Esophagus squamous epithelium (tissue), 5 donors: ENCODE measurements at regions not wholly inside any gene's neighbourhood (a gene's known extent, or its start where the extent isn't known, plus 50 kb on each side); places are given as distances from the start of the nearest gene placed in this dataset.
"Not testable (repeated sequence)": the region's sequence is repeated elsewhere in the genome, so short reads cannot be mapped to it uniquely, and the experiment has no call there.

Experiments used
- DNase-seq: peaks from one replicate; lab custom pipeline; 2025; lab: John Stamatoyannopoulos, UW
- H3K27ac ChIP-seq, 4 donors: fragments of 200-600 bp; sonication (generic); one replicate each; pipeline ENCODE4 v1.5.1; 2016 to 2019; ENCODE audit warnings: mild to moderate bottlenecking in 1 of 4
- H3K27me3 ChIP-seq, 4 donors: fragments of 200-600 bp; sonication (generic); 1 replicate in 3 of 4; 2 replicates in 1 of 4; pipeline versions ENCODE4 v1.5.1 to v1.6.0; 2017 to 2021; ENCODE audit warnings: antibody characterized with exemption in 1 of 4
- H3K36me3 ChIP-seq, 3 donors: fragments of 200-600 bp; sonication (generic); one replicate each; pipeline ENCODE4 v1.5.1; 2016 to 2019
- H3K4me1 ChIP-seq, 3 donors: fragments of 200-600 bp; sonication (generic); one replicate each; pipeline ENCODE4 v1.5.1; 2017 to 2019
- H3K4me3 ChIP-seq, 4 donors: fragments of 200-600 bp; sonication (generic); 1 replicate in 3 of 4; 2 replicates in 1 of 4; pipeline ENCODE4 v1.5.1; 2016 to 2019; ENCODE audit warnings: mild to moderate bottlenecking in 2 of 4, moderate library complexity in 1 of 4
- H3K9me3 ChIP-seq, 3 donors: fragments of 200-600 bp; sonication (generic); one replicate each; pipeline ENCODE4 v1.5.1; 2016 to 2019
- CTCF ChIP-seq, 6 experiments: fragments of 450-650 bp in 4 of 6; fragments of 200-600 bp in 2 of 6; sonication (generic) in 2 of 6; IDR thresholded peaks; one replicate each; pipeline ENCODE4 v1.5.1; 2016 to 2019; ENCODE audit warnings: antibody characterized with exemption in 6 of 6, mild to moderate bottlenecking in 4 of 6, moderate library complexity in 4 of 6
- POLR2A ChIP-seq, 4 donors: fragments of 450-650 bp; IDR thresholded peaks; one replicate each; pipeline ENCODE4 v1.6.1; 2017; ENCODE audit warnings: antibody characterized with exemption in 4 of 4, mild to moderate bottlenecking in 4 of 4, moderate library complexity in 3 of 4
- WGBS, 2 donors: methylation state at CpG; one replicate each; pipeline ENCODE4 v1.1.5; 2018; 5-methylcytosine and 5-hydroxymethylcytosine counted together
- intact Hi-C: fragments of 100-400 bp; cut with DNase I; formaldehyde crosslinking; loops from one replicate; pipeline ENCODE4 v1.15.0; 2022
- donor health status: DM: yes; HTN: yes; CAD: no.

GRCh38 chr4:64737026-64737853 is 328.0 kb upstream of the TECRL start:
- H3K9me3 ChIP-seq: no peaks in the 10 kb centered on the region
- H3K4me1 ChIP-seq: no peaks in the 10 kb centered on the region
- DNase-seq: no peak
- H3K27me3 ChIP-seq: no peaks in the 10 kb centered on the region
- H3K27ac ChIP-seq: no peak overlapping the region
- H3K36me3 ChIP-seq: no peaks in the 10 kb centered on the region
- no peak for TF ChIP-seq CTCF (IDR thresholded peaks at IDR 0.05)
- TF ChIP-seq POLR2A (IDR thresholded peaks at IDR 0.05): no peak
- intact Hi-C loops: no loop called here
- no peak overlapping the region for H3K4me3 ChIP-seq
- 60 to 78% methylated on average over 2 of the region's 2 CpGs for WGBS, 2 donors

GRCh38 chr4:64729561-64729960 is 320.3 kb upstream of the TECRL start:
- 14 to 43% methylated on average over 4 of the region's 4 CpGs for WGBS, 2 donors

DNA sequence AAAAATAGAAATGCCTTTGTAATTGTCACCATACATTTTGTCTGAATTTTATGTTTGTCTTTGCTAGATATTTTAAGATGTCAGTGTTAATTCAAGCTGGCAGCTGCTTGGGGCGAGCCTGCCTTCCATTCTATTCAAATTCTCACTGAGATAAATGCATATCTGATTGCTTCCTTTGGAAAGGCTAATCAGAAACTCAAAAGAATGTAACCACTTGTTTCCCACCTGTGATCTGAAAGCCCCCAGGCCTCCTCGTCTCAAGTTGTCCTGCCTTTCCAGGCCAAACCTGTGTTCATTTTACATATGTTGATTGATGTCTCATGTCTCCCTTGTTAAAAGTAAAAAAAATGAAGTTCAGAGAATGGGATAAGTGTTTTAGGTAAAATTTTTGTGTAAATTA is 318.7 kb upstream of the TECRL start:
- no peak overlapping the region for H3K27ac ChIP-seq
- TF ChIP-seq CTCF (IDR thresholded peaks at IDR 0.05): no peak
- no peak for TF ChIP-seq POLR2A (IDR thresholded peaks at IDR 0.05)
- WGBS, 2 donors: 6 to 12% methylated on average over 2 of the region's 2 CpGs

More at GRCh38 chr4:64729561-64729960, 320.3 kb upstream of the TECRL start:
- Histone ChIP-seq H3K36me3 (no peaks in the 10 kb centered on the region), H3K4me3 (no peak overlapping the region), H3K27me3 (no peaks in the 10 kb centered on the region), H3K4me1 (no peaks in the 10 kb centered on the region), H3K27ac (no peak overlapping the region), H3K9me3 (no peaks in the 10 kb centered on the region)
- TF ChIP-seq CTCF (IDR thresholded peaks at IDR 0.05) (no peak), POLR2A (IDR thresholded peaks at IDR 0.05) (no peak)
- intact Hi-C loops: no loop called here
- no peak for DNase-seq

GRCh38 chr4:64727391-64727790 is 318.1 kb upstream of the TECRL start:
- WGBS, 2 donors: 62% methylated on average over 5 of the region's 5 CpGs
- H3K4me1 ChIP-seq, H3K27me3 ChIP-seq, DNase-seq, intact Hi-C loops, H3K4me3 ChIP-seq, H3K9me3 ChIP-seq, H3K27ac ChIP-seq, H3K36me3 ChIP-seq: not testable (repeated sequence)

More for the DNA sequence above, 318.7 kb upstream of the TECRL start:
- no peak for DNase-seq
- intact Hi-C loops: no loop called here
- Histone ChIP-seq H3K36me3 (no peaks in the 10 kb centered on the region), H3K4me1 (no peaks in the 10 kb centered on the region), H3K9me3 (no peaks in the 10 kb centered on the region), H3K27me3 (no peaks in the 10 kb centered on the region), H3K4me3 (no peak overlapping the region)

- DNase-seq: no peak
- H3K27me3 ChIP-seq: no peaks in the 10 kb centered on the region
- no peak overlapping the region for H3K4me3 ChIP-seq
- TF ChIP-seq POLR2A (IDR thresholded peaks at IDR 0.05): no peak
- TF ChIP-seq CTCF (IDR thresholded peaks at IDR 0.05): no peak
- H3K4me1 ChIP-seq: no peaks in the 10 kb centered on the region
- H3K9me3 ChIP-seq: no peaks in the 10 kb centered on the region
- no peak overlapping the region for H3K27ac ChIP-seq
- H3K36me3 ChIP-seq: no peaks in the 10 kb centered on the region
- intact Hi-C loops: no loop called here
- 75 to 80% methylated on average over 7 to 9 of the region's 9 CpGs for WGBS, 2 donors
These were observed 315.4 kb upstream of the TECRL start for GRCh38 chr4:64724689-64725088.
